ENCODE measurements at regions not wholly inside any gene's neighbourhood (a gene's known extent, or its start where the extent isn't known, plus 50 kb on each side); places are given as distances from the start of the nearest gene placed in this dataset.
"Not testable (repeated sequence)": the region's sequence is repeated elsewhere in the genome, so short reads cannot be mapped to it uniquely, and the experiment has no call there.

- DNase-seq (ENCODE audit: extremely low read depth, low read depth) = no peak
Observed at GRCh38 chr21:38095220-38095619, 161.6 kb upstream of the KCNJ15 start.

GRCh38 chr21:38097789-38098188 lies 159.0 kb upstream of the KCNJ15 start:
- DNase-seq (ENCODE audit: extremely low read depth, low read depth) = no peak

- no peak for DNase-seq (ENCODE audit: extremely low read depth, low read depth)
Observed at GRCh38 chr21:38112219-38112789, 144.5 kb upstream of the KCNJ15 start.

GRCh38 chr21:38114717-38115333 lies 142.0 kb upstream of the KCNJ15 start:
- no peak for DNase-seq (ENCODE audit: extremely low read depth, low read depth)

- DNase-seq (ENCODE audit: extremely low read depth, low read depth) = no peak
Observed at GRCh38 chr21:38115870-38116269, 140.9 kb upstream of the KCNJ15 start.

GRCh38 chr21:38119793-38120192 lies 137.0 kb upstream of the KCNJ15 start:
- no peak for DNase-seq (ENCODE audit: extremely low read depth, low read depth)

GRCh38 chr21:38120679-38120983 lies 136.2 kb upstream of the KCNJ15 start:
- not testable (repeated sequence) for DNase-seq (ENCODE audit: extremely low read depth, low read depth)

- DNase-seq (ENCODE audit: extremely low read depth, low read depth) = no peak
Observed at GRCh38 chr21:38120984-38121855, 135.6 kb upstream of the KCNJ15 start.

GRCh38 chr21:38121888-38122720 lies 134.7 kb upstream of the KCNJ15 start:
- no peak for DNase-seq (ENCODE audit: extremely low read depth, low read depth)

- no peak for DNase-seq (ENCODE audit: extremely low read depth, low read depth)
Observed at GRCh38 chr21:38123626-38124025, 133.2 kb upstream of the KCNJ15 start.

- DNase-seq (ENCODE audit: extremely low read depth, low read depth) = no peak
Observed at GRCh38 chr21:38126666-38127303, 130.0 kb upstream of the KCNJ15 start.

- no peak for DNase-seq (ENCODE audit: extremely low read depth, low read depth)
Observed at GRCh38 chr21:38129711-38130110, 127.1 kb upstream of the KCNJ15 start.

- DNase-seq (ENCODE audit: extremely low read depth, low read depth) = no peak
Observed at GRCh38 chr21:38133240-38133639, 123.6 kb upstream of the KCNJ15 start.

- DNase-seq (ENCODE audit: extremely low read depth, low read depth) = no peak
Observed at GRCh38 chr21:38134084-38134873, 122.5 kb upstream of the KCNJ15 start.

- no peak for DNase-seq (ENCODE audit: extremely low read depth, low read depth)
Observed at GRCh38 chr21:38136201-38136600, 120.6 kb upstream of the KCNJ15 start.

GRCh38 chr21:38139380-38140168 lies 117.2 kb upstream of the KCNJ15 start:
- DNase-seq (ENCODE audit: extremely low read depth, low read depth) = peak; percentile 93

GRCh38 chr21:38140207-38140903 lies 116.4 kb upstream of the KCNJ15 start:
- peak; percentile 80 for DNase-seq (ENCODE audit: extremely low read depth, low read depth)

GRCh38 chr21:38142224-38142623 lies 114.6 kb upstream of the KCNJ15 start:
- DNase-seq (ENCODE audit: extremely low read depth, low read depth) = no peak
